HUDEP-2 (cell line): ENCODE measurements at regions not wholly inside any gene's neighbourhood (a gene's known extent, or its start where the extent isn't known, plus 50 kb on each side); places are given as distances from the start of the nearest gene placed in this dataset.
A peak's percentile ranks its signal among the peaks of the same experiment; 100 is the strongest.
"Not testable (repeated sequence)": the region's sequence is repeated elsewhere in the genome, so short reads cannot be mapped to it uniquely, and the experiment has no call there.

Experiments
- DNase-seq, 76 experiments: peaks; one replicate each; lab custom pipeline; 2025; ENCODE audit not compliant: unreplicated experiment in 76 of 76; lab: John Stamatoyannopoulos, UW

DNA sequence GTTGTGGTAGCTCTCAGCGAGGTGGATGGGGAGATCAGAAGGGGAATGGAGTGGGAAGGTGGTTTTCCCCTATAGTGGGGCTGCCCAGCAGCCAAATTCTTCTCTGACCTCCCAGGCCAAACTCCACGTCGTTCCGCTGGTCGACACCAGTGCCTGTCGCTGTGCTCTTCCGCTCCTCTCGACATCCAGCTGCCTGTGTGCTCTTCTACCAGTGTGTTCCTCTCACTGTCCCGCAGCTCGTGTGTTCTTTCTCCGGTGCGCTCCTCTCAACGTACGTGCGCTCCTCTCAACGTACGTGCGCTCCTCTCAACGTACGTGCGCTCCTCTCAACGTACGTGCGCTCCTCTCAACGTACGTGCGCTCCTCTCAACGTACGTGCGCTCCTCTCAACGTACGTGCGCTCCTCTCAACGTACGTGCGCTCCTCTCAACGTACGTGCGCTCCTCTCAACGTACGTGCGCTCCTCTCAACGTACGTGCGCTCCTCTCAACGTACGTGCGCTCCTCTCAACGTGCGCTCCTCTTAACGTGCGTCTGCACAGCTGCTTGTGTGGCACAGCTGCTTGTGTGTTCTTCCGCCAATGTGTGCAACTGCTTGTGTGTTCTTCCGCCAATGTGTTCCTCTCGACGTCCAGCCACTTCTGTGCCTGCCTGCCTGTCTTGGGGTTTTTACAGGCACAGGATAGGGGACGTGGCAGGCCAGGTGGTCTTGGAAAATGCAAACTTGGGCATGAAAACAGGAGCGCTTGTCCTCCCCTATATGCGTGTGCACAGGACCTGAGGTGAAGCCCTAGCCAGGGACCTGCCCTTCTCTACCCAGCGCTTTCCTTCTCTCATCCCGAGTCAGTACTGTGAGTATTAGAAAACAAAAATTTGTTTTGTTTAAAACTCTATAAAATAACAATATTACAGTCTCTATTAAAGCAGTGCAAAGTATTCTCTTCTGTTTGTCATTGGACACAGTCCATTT is 991.1 kb downstream of the GBE1 start:
- DNase-seq, result no peak

DNA sequence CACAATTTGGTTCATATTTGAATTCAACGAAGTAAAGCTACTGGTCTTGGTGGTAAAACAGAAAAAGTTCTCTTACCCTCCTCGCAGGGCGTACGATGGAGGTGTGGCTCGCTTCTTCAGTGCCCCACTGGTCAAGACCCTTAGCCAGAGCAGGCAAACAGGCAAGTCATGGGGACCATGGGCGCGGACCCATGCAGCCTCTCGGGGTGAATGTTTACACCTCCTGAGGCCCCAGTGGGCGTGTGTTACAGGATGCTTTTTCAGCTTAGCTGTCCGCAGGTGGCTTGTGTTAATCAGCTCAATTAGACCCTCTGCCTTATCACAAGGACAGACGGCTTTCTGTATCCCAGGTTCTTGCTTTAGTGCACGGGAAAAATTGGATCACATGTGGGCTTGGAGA is 991.8 kb downstream of the GBE1 start:
- DNase-seq, result no peak

DNA sequence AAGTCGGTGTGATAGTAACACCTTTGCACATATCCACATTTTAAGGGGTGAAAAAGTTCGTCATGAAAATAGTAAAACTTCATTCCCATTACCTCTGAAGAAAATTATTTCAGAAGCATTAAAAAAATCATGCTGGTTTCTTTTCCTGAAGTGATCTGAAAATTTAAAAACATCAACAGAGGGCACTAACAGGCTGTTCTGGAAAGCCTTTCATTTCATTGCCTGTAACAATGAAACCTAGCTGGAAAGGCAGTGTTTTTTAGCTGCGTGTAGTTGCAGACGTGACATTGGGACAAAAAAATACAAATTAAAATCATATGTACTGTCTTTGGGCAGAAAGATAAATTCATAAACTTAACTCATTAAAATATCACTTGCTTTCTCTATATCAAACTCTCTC is 993.8 kb downstream of the GBE1 start:
- no peak for DNase-seq

DNA sequence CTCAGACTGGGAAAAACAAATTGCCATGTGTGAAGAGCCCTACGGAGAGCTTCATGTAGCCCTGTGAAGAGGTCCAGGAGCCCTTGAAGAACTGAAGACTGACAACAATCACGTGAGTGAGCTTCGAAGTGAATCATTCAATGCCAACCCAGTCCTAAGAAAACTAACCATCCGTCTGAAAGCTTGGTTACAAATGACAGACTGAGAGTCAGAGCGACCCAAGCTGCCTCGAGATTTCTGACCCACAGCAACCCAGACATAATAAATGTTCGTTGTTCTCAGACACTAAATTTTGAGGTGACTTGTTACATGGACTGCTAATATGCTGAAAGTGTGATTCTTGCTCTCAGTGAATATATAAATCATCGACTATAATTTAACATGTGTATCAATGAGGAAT is 987.2 kb upstream of the ROBO1 start:
- no peak for DNase-seq

GRCh38 chr3:80753021-80753420 is 985.2 kb upstream of the ROBO1 start:
- no peak for DNase-seq

- no peak for DNase-seq
These were observed 982.8 kb upstream of the ROBO1 start for GRCh38 chr3:80750637-80751036.

- no peak for DNase-seq
These were observed 967.1 kb upstream of the ROBO1 start for GRCh38 chr3:80734920-80735319.

- no peak for DNase-seq
These were observed 966.7 kb upstream of the ROBO1 start for GRCh38 chr3:80734483-80734882.

- DNase-seq, result peak in 4 of 76 experiments; percentile 0 to 9 (median 0)
These were observed 965.9 kb upstream of the ROBO1 start for GRCh38 chr3:80733522-80734176.

- DNase-seq, result not testable (repeated sequence)
These were observed 959.8 kb upstream of the ROBO1 start for GRCh38 chr3:80727561-80727960.

DNA sequence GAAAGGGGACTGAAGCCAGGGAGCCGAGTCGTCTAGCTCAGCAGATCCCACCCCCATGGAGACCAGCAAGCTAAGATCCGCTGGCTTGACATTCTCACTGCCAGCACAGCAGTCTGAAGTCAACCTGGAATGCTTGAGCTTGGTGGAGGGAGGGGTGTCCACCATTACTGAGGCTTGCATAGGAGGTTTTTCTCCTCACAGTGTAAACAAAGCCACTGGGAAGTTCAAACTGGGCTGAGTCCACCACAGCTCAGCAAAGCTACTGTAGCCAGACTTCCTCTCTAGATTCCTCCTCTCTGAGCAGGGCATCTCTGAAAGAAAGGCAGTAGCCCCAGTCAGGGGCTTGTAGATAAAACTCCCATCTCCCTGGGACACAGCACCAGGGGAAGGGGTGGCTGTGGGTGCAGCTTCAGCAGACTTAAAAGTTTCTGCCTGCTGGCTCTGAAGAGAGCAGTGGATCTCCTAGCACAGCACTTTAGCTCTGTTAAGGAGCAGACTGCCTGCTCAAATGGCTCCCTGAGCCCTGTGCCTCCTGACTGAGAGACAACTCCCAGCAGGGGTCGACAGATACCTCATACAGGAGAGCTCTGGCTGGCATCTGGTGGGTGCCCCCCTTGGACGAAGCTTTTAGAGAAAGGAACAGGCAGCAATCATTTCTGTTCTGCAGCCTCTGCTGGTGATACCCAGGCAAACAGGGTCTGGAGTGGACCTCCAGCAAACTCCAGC is 942.0 kb upstream of the ROBO1 start:
- DNase-seq, result not testable (repeated sequence)

GRCh38 chr3:80705290-80705689 is 937.5 kb upstream of the ROBO1 start:
- no peak for DNase-seq

DNA sequence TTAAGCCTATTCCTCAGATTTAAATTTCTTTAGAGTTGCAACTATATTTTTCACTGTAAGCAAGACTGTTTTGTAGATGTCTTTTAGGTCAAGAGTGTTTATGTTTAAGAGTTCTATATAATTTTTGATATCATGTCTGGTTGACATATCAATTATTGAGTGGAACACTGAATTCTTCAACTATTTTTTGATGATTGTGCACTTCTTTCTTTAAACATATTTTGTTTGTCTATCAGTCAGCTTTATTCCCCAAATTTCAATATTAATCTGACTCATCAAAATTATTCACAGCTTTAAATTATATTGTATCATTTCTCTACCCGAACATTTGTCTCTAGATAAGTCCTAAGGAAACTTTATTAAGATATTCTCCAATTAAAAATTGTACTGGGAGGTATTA is 933.6 kb upstream of the ROBO1 start:
- no peak for DNase-seq

GRCh38 chr3:80697291-80697690 is 929.5 kb upstream of the ROBO1 start:
- no peak for DNase-seq

DNA sequence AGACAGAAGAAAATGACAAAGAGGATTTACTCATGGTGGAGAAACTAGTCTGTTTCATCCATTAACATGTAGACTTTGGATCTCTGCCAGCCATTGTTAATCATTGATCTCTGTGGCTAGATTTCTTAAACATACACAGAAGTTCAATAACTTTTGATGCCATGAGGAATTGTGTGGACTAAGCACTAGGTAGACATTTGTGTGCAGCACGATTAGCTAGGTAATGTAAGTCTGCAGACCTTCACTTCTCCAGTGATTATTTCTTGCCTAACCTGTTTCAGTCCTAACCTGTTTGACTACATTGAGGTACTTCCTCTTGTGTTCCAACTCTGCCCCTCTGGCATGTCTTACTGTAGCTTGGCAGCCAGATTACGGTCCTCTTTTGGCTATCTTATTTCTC is 928.5 kb upstream of the ROBO1 start:
- DNase-seq, result no peak

DNA sequence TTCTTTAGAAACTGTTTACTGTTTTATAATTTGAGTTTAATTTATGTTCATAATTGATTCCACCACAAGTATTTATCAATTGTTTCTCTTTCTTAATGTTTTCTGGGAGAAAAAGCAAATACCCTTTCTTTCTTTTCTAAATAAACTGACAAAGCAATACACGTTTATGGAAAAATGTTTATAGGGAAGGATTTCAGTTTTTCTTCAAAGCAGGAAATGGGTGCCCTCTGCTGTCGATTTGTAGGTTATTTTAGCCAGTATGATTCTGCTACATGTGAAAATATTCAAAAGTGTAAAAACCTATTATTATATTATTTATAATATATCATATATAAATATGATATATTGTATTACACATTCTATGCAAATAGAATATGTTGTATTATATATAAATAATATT is 921.0 kb upstream of the ROBO1 start:
- DNase-seq, result no peak

DNA sequence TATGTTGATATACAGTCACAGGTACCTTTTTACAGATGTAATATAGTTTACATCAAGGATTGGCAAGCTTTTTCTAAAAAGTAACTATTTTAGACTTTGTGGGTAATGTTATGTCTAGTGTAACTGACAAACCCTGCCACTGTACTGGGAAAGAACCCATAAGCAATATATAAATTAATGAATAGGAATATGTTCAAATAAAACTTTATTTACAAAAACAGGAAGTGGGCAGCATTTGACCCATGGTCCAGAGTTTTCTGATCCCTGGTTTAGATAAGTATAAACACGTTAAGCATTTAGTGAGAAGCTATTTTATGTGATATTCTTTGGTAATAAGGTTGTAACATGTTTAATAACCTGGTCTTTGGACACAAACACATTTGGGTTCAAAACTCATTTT is 915.2 kb upstream of the ROBO1 start:
- DNase-seq, result no peak

GRCh38 chr3:80682235-80682634 is 914.4 kb upstream of the ROBO1 start:
- no peak for DNase-seq

GRCh38 chr3:80677796-80678195 is 910.0 kb upstream of the ROBO1 start:
- DNase-seq, result no peak

DNA sequence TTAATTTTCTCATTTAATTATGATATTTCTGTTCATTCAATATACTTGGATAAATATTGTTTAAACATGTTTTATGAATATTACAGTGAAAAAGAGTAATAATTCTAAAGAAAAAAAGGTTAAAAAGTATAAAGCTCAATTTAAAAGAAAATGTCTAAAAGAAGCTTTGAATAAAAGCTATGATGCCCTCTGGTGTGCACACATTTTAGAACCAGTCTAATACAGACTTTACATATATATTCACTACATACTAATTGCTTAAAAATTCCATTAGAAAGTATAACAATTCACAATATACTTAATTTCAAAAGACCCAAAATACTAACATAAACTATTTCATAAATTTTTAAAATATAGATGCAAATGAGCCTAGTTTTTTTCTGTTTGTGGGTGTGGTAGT is 909.1 kb upstream of the ROBO1 start:
- no peak for DNase-seq

DNA sequence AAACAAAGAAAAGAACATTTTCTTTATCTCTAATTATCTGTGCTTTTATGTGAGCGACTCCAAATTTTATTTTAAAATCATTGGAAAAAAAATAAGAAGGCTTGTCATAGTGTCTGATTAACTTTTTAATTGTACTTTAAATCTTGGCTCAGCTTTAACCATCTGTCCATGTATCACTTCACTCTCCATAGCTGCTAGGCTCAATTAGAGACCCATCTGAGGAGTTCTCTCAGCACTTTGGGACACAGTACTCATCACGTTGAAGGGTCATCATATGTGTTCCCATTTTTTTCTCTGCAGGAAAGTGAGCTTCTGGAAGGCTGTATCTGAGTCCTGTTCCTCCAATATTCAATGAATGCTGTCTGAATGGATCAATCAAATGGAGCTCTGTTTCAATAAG is 908.5 kb upstream of the ROBO1 start:
- no peak for DNase-seq
